ENCODE measurements at regions not wholly inside any gene's neighbourhood (a gene's known extent, or its start where the extent isn't known, plus 50 kb on each side); places are given as distances from the start of the nearest gene placed in this dataset.
A peak's percentile ranks its signal among the peaks of the same experiment; 100 is the strongest.

DNA sequence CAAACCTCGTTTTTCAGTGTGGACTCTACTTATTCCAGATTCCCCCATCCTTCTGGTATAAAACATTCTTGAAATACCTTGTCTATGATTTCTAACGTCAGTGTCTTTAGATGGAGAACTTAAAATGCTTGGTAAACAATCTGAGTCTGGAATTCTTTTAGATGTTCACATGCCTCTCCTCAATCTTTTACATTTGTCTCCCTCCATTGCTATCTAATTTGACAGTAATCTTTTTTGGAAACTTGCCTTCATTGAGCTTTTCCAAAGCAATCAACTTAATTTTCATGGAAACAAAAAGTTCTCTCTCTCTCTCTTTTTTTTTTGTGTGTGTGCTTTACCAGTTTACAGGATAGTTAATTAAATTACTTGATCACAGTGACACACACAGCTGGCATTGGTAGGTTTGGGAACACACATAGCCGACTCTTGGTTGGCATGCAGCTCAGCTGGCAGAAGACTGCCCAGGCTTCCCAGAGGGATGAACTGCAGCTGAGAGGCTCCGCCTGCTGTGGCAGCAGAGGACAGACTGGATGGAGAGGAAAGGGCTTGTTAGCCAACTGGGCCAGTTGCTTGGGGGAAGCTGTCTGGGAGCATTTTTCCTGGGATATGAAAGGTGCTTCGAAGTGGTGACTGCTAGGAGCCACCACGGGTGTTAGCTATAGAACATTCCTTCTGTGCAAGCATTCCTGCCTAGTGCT is 271.3 kb downstream of the ZSWIM6 start:
- Histone ChIP-seq H3K4me2 (no peak overlapping the region; the same call in 1 of the 2 replicates), H3K27me3 (ENCODE audit: insufficient read depth) (no peaks in the 10 kb centered on the region), H3K27ac (ENCODE audit: low read depth in 2 of 2, low read length in 1 of 2) (no peak overlapping the region), H4K20me1 (ENCODE audit: insufficient read depth) (no peaks in the 10 kb centered on the region), H3K9me2 (no peaks in the 10 kb centered on the region), H3K9ac (no peak overlapping the region), H3K4me3 (ENCODE audit: low read depth in 2 of 2, low read length in 1 of 2) (no peak overlapping the region), H3K36me3 (replicated peaks in 1 of 2; ENCODE audit: control insufficient read depth in 1 of 2, insufficient read depth in 2 of 2, low read length in 1 of 2) (no peaks in the 10 kb centered on the region), H3F3A (replicated peaks; ENCODE audit: insufficient read depth) (no peaks in the 10 kb centered on the region), H3K9me3 (no peaks in the 10 kb centered on the region), H2AFZ (ENCODE audit: low read depth) (no peak overlapping the region), H3K4me1 (ENCODE audit: control insufficient read depth in 1 of 2, insufficient read depth in 2 of 2, low read depth in 1 of 2, low read length in 1 of 2) (peaks cover 0 to 15% of the 10 kb centered on the region in 2 experiments; a peak in 1 of 4 replicates), H3K79me2 (ENCODE audit: insufficient read depth) (no peaks in the 10 kb centered on the region)
- WGBS (ENCODE audit: low lambda C conversion rate), result 50% methylated on average over 6 of the region's 6 CpGs
- peak; percentile 59 for DNase-seq
- TF ChIP-seq RAD21 (IDR thresholded peaks at IDR 0.05; ENCODE audit: low read length) (peak; percentile 51), NFIC (IDR thresholded peaks at IDR 0.05; ENCODE audit: borderline replicate concordance) (no peak), SMC3 (IDR thresholded peaks at IDR 0.05; ENCODE audit: low read depth, low read length) (peak; percentile 24; the same call in 1 of the 2 replicates), CHD2 (IDR thresholded peaks at IDR 0.05; ENCODE audit: low read length, partially characterized antibody) (no peak)
- TF ChIP-seq, protein P1, sequence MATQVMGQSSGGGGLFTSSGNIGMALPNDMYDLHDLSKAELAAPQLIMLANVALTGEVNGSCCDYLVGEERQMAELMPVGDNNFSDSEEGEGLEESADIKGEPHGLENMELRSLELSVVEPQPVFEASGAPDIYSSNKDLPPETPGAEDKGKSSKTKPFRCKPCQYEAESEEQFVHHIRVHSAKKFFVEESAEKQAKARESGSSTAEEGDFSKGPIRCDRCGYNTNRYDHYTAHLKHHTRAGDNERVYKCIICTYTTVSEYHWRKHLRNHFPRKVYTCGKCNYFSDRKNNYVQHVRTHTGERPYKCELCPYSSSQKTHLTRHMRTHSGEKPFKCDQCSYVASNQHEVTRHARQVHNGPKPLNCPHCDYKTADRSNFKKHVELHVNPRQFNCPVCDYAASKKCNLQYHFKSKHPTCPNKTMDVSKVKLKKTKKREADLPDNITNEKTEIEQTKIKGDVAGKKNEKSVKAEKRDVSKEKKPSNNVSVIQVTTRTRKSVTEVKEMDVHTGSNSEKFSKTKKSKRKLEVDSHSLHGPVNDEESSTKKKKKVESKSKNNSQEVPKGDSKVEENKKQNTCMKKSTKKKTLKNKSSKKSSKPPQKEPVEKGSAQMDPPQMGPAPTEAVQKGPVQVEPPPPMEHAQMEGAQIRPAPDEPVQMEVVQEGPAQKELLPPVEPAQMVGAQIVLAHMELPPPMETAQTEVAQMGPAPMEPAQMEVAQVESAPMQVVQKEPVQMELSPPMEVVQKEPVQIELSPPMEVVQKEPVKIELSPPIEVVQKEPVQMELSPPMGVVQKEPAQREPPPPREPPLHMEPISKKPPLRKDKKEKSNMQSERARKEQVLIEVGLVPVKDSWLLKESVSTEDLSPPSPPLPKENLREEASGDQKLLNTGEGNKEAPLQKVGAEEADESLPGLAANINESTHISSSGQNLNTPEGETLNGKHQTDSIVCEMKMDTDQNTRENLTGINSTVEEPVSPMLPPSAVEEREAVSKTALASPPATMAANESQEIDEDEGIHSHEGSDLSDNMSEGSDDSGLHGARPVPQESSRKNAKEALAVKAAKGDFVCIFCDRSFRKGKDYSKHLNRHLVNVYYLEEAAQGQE (IDR thresholded peaks at IDR 0.05; ENCODE audit: low read depth, low read length), result no peak
- ChIA-PET CTCF (interaction anchor here (0.6 to 2.3 kb wide), 11 partner anchors 8 to 440 kb away, joined by 3 to 8 read pairs (median 3); no protein-coding TSS in a partner anchor), POLR2A (interaction anchor here (0.6 to 0.7 kb wide), 2 partner anchors 75 to 292 kb away, joined by 4 to 6 read pairs; no protein-coding TSS in a partner anchor)

DNA sequence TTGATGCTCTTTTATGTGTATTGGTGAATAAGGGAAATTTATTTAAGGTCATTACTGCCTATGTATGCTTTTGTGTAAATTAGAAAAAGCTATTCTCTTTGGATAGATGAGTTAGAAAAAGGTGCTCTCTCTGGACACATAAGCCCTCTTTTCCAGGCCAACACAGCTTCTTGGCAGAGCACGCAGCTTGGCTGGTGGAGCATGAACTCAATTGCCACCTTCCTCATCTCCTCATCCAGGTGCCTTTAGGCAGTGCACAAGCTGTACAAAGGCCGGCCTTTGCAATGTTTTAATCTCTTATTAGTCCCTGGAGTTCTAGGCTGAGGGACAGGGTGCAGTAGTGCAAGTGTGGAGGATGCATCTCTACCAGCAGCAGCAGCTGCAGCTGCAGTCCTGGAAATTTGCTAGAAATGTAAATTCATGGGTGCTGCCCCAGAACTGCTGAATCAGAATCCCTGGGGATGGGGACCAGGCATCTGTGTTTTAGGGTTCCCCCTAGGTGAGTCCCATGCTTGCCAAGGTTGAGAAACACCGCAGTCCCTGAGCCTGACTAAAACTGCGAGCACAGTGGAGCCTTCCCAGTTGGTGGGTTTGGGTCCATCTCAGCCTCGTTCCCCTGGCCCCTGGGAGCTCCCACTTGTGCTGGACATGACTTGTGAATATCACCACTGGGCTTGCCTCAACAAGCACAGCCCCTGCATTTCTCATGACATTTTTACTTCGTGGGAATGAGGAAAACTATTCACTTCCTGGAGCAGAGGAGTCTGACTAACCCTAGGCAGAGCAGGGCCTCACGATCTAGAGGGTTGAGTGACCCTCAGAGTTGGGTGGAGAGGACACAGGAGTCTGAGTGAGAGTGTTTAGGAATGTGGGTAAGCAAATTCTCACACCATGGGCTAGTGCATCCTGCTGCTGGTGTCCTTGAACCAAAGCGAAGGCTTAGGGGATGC is 272.3 kb downstream of the ZSWIM6 start:
- Histone ChIP-seq H3F3A (replicated peaks; ENCODE audit: insufficient read depth) (no peaks in the 10 kb centered on the region), H4K20me1 (ENCODE audit: insufficient read depth) (no peaks in the 10 kb centered on the region), H3K79me2 (ENCODE audit: insufficient read depth) (no peaks in the 10 kb centered on the region), H3K9me2 (no peaks in the 10 kb centered on the region), H3K4me3 (ENCODE audit: low read depth in 2 of 2, low read length in 1 of 2) (no peak overlapping the region), H3K4me2 (no peak overlapping the region), H3K36me3 (replicated peaks in 1 of 2; ENCODE audit: control insufficient read depth in 1 of 2, insufficient read depth in 2 of 2, low read length in 1 of 2) (no peaks in the 10 kb centered on the region), H3K4me1 (ENCODE audit: control insufficient read depth in 1 of 2, insufficient read depth in 2 of 2, low read depth in 1 of 2, low read length in 1 of 2) (peaks cover 0 to 15% of the 10 kb centered on the region in 2 experiments; a peak in 1 of 4 replicates), H2AFZ (ENCODE audit: low read depth) (no peak overlapping the region), H3K9me3 (no peaks in the 10 kb centered on the region), H3K27ac (ENCODE audit: low read depth in 2 of 2, low read length in 1 of 2) (no peak overlapping the region), H3K27me3 (ENCODE audit: insufficient read depth) (no peaks in the 10 kb centered on the region), H3K9ac (no peak overlapping the region)
- no peak for TF ChIP-seq MXI1 (IDR thresholded peaks at IDR 0.05; ENCODE audit: low read depth, low read length)
- TF ChIP-seq FOXM1 (IDR thresholded peaks at IDR 0.05; ENCODE audit: low read depth), result no peak
- TF ChIP-seq MEF2A (IDR thresholded peaks at IDR 0.05; ENCODE audit: borderline replicate concordance, low read depth), result no peak
- TF ChIP-seq, protein P2, sequence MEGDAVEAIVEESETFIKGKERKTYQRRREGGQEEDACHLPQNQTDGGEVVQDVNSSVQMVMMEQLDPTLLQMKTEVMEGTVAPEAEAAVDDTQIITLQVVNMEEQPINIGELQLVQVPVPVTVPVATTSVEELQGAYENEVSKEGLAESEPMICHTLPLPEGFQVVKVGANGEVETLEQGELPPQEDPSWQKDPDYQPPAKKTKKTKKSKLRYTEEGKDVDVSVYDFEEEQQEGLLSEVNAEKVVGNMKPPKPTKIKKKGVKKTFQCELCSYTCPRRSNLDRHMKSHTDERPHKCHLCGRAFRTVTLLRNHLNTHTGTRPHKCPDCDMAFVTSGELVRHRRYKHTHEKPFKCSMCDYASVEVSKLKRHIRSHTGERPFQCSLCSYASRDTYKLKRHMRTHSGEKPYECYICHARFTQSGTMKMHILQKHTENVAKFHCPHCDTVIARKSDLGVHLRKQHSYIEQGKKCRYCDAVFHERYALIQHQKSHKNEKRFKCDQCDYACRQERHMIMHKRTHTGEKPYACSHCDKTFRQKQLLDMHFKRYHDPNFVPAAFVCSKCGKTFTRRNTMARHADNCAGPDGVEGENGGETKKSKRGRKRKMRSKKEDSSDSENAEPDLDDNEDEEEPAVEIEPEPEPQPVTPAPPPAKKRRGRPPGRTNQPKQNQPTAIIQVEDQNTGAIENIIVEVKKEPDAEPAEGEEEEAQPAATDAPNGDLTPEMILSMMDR (IDR thresholded peaks at IDR 0.05), result no peak
- TF ChIP-seq RCOR1 (IDR thresholded peaks at IDR 0.05; ENCODE audit: low read length), result no peak
- TF ChIP-seq POLR2AphosphoS5 (IDR thresholded peaks at IDR 0.05; ENCODE audit: low read depth, low read length), result no peak
- no peak for TF ChIP-seq FOXJ3 (CRISPR knock-in tag; IDR thresholded peaks at IDR 0.05)
- TF ChIP-seq, protein P3, sequence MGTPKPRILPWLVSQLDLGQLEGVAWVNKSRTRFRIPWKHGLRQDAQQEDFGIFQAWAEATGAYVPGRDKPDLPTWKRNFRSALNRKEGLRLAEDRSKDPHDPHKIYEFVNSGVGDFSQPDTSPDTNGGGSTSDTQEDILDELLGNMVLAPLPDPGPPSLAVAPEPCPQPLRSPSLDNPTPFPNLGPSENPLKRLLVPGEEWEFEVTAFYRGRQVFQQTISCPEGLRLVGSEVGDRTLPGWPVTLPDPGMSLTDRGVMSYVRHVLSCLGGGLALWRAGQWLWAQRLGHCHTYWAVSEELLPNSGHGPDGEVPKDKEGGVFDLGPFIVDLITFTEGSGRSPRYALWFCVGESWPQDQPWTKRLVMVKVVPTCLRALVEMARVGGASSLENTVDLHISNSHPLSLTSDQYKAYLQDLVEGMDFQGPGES (IDR thresholded peaks at IDR 0.05; ENCODE audit: low read depth, low read length), result no peak
- no peak for TF ChIP-seq NRF1 (IDR thresholded peaks at IDR 0.05; ENCODE audit: low read depth, low read length)
- TF ChIP-seq TEAD4 (IDR thresholded peaks at IDR 0.05; ENCODE audit: borderline replicate concordance, insufficient read depth), result no peak
- CTCF ChIA-PET, result interaction anchor here (0.6 to 2.3 kb wide), 10 partner anchors 9 to 441 kb away, joined by 3 to 8 read pairs (median 3); no protein-coding TSS in a partner anchor
- WGBS (ENCODE audit: low lambda C conversion rate), result 72% methylated on average over 6 of the region's 8 CpGs
- POLR2A ChIA-PET, result no interaction called here
- no peak for DNase-seq
